HG02943 (cell line): ENCODE measurements at regions not wholly inside any gene's neighbourhood (a gene's known extent, or its start where the extent isn't known, plus 50 kb on each side); places are given as distances from the start of the nearest gene placed in this dataset.
"Not testable (repeated sequence)": the region's sequence is repeated elsewhere in the genome, so short reads cannot be mapped to it uniquely, and the experiment has no call there.

Experiments
- ATAC-seq: cut with Tn5 transposase; IDR thresholded peaks from one replicate; pipeline ENCODE4 v1.9.1; 2021; ENCODE audit warnings: mild to moderate bottlenecking, low read depth, moderate library complexity; ENCODE audit not compliant: unreplicated experiment

DNA sequence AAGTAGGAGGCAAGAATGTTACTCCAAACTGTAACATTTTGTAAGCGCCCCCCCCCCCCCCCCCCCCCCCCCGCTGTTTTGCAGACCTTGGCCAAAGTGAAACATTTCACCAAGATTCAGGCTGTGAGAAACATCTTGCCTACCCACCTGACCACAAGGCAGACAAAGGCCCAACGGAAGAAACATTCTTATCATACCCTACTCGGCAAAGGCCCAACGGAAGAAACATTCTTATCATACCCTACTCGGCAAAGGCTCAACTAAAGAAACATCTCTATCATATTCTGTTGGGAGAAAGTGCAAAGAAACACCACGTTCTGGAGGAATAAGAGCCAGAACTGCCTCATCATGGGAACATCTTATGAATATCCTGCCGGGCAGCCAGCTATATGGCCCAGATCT lies 117.1 kb downstream of the JRKL start:
- no peak for ATAC-seq

DNA sequence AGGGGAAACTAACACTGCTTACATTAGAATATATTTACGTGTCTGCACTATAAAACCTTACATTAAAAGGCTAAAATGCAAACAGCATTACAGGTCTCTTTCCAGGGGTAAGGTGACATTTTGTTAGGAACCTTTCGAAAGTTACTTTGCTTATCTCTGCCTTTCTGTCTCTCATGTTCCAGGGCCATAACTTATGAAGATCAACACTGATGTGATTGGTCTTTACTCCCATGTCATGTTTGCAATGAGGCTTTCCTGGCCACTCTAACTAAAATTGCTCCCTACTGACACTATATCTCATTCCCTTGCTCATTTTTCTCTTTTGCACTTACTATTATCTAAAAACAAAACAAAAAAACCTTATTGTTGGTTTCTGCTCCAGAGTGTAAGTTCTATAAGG lies 119.0 kb downstream of the JRKL start:
- ATAC-seq, result no peak

DNA sequence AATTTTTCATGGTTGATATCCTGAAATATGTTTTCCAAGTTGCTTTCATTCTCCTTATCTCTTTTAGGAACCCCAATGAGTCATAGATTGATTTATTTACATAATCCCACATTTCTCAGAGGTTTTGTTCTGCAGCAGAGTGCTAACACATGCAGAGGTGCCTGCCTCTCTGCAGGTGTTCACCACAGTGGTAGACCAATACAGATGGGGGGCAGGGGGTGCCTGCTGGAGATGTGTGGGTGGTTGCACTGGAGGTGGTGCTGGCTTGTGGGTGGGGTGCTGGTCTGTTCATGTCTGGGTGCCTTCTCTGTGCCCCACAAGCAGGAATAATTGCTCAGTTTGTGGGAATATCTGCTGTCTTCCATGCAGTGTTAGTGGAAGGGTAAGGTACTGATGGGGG lies 131.1 kb downstream of the JRKL start:
- no peak for ATAC-seq

DNA sequence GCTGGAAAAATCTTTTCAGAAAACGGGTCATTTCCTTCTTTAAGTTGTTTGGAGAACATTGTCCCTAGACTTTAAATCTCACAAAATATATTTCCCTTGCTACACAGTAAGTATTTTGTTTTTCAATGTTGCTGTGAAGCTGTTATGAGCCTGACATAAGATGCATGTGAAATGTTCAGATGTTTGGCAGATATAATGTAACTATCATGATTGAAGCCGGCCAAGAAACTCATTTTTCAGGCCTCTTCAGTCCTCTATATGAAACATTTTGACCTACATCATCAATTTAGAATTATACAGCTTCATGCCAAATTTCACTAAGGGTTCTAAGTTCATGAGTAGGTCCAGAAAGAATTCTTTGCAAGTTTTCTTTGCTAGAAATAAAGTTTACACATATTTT lies 133.8 kb downstream of the JRKL start:
- ATAC-seq, result no peak

DNA sequence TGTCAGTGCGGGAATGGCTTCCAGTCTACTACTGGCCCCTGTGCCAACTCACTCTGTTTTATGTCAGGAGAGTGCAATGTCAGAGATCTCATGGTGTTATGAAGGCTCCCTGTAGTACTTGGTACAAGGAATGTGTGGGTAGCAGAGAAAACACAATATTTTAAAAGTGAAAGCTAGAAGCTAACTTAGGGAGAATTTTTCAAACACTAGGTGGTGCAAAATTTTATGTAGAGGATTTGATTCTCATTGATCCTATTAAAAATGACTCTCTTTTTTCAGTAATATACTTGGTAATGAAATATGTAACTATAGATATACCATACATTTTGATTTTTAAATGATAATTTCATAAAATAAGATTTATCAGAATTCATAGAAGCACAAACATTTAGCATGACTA lies 134.7 kb downstream of the JRKL start:
- ATAC-seq, result no peak

DNA sequence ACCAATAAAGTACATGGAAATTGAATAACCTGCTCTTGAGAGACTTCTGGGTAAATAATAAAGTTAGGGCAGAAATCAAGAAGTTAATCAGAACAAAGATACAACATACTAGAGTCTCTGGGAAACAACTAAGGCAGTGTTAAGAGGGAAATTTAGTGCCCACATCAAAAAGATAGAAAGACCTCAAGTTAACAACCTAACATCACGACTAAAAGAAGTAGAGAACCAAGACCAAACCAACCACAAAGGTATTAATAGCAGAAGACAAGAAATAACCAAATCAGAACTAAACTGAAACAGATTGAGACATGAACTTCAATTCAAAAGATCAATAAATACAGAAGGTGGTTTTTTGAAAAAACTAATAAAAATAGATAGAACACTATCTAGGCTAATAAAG lies 140.7 kb downstream of the JRKL start:
- ATAC-seq, result no peak

DNA sequence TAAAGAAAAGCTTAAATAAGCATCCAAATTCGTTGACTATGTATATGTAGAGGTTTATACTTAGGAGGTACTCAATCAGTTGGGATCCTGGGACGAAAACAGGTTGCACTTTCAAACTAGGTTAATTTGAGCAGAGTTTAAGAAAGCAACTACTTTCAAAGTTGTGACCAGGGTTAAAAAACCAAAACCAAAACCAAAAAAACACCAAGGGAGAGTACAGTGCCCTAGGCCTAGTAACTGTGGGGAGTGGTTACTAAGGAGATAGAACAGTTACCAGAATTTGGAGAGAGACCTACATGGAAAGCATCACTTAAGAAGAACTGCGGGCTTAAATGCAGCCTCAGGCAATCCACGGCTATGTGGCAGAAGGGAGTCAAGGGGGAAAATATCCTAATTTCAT lies 148.3 kb downstream of the JRKL start:
- peak; percentile 53 for ATAC-seq

DNA sequence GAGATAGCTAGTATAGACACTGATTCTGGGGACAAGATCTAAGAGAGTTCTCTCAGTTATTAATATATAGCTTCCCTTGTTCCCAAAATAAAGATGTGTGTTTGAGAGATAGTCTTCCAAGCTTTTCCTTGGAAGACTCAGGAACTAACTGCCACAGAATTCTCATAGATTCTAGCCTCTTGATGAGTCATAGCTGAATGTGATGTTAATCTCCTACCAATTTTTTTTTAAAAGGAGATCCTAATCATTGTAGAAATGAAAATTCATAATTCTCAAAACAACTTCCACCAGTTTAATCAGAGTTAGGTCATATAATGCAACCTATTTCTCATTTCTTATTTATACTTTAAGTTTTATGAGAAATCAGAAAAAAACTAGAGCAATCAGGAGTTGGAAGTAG lies 148.8 kb downstream of the JRKL start:
- no peak for ATAC-seq

DNA sequence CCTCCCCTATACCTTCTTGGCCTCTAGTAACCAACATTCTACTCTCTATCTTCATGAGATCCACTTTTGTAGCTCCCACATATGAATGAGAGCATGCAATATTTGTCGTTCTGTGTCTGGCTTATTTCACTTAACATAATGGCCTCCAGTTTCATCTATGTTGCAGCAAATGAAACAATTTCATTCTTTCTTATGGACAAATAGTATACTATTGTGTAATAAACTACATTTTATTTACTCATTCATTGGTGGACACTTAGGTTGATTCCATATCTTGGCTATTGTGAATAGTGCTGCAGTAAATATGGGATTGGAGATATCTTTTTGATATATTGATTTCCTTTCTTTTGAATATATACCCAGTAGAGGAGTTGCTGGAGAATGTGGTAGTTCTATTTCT lies 151.1 kb downstream of the JRKL start:
- ATAC-seq, result no peak

DNA sequence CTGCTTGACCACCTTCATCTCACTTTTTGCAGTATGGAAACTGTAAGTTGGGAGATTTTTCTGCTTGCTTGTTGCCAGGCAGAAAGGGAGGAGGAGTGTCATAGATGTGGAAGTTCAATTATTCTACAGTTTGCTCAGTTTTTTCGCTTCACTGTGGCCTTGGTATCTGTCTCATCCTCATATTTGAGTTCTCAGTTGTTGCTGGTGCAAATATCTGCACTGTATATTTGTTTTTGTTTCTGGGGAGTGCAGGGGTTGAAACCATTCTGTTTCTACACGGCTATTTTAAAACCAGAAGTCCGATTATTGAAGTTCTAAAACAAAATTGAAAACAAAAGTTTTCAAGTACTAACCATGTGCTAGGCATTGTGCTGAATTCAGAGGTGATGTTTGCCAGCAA lies 153.4 kb downstream of the JRKL start:
- ATAC-seq, result no peak

DNA sequence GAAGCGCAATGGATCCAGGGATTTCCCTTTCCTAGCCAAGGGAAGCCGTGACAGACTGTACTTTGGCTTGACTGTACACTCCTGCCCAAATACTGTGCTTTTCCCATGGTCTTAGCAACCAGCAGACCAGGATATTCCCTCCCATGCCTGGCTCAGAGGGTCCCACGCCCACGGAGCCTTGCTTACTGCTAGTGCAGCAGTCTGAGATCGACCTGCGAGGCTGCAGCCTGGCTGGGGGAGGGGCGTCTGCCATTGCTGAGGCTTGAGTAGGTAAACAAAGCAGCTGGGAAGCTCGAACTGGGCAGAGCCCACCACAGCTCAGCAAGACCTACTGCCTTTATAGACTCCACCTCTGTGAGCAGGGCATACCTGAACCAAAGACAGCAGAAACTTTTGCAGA lies 155.4 kb downstream of the JRKL start:
- ATAC-seq, result not testable (repeated sequence)

DNA sequence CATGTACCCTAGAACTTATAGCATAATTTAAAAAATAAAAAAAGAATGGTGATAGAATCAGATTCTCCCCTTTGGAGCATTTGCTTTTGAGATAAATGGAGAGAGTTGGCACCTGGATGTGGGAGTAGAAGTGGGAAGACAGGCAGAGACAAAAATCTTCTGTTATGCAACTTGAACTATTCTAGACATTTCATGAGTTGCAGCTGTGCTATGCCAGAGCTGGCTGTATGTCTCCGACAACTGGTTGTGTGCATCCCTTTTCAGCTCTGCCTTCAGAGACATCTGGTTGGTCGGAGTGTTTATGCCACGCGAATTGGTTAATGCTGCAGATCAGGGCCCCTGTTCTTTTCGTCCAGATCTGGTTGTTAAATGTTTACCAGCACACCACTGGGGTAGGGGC lies 161.3 kb downstream of the JRKL start:
- ATAC-seq, result no peak

DNA sequence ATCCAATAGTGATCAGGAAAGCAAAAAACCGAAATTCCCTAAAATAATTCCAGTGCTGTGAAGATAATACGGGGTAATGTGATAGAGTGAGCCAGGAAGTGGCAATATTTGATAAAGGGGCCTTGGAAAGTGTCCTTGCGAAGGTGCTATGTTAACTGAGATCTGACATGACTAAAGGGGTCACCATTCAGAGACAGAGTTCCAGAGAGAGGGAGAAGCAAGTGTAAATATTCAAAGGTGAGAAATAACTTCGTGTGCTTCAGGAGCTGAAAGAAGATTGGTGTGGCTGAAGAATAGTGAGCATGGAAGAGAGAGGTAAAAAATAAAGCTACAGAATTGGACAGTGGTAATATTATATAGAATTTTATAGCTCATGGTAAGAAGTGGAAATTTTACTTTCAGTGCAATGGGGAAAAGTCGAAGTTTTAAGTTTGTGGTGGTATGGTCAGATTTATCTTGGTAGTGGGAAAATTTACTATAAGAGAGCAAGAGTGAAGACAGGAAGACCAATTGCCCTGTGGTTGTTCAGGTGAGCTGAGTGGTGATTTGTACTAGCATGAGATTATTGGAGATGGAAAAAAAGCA lies 164.5 kb downstream of the JRKL start:
- ATAC-seq, result no peak

DNA sequence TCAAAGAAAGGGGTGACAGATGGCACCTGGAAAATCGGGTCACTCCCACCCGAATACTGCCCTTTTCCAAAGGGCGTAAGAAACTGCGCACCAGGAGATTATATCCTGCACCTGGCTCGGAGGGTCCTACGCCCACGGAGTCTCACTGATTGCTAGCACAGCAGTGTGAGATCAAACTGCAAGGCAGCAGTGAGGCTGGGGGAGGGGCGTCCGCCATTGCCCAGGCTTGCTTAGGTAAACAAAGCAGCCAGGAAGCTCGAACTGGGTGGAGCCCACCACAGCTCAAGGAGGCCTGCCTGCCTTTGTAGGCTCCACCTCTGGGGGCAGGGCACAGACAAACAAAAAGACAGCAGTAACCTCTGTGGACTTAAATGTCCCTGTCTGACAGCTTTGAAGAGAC lies 166.0 kb downstream of the JRKL start:
- not testable (repeated sequence) for ATAC-seq

DNA sequence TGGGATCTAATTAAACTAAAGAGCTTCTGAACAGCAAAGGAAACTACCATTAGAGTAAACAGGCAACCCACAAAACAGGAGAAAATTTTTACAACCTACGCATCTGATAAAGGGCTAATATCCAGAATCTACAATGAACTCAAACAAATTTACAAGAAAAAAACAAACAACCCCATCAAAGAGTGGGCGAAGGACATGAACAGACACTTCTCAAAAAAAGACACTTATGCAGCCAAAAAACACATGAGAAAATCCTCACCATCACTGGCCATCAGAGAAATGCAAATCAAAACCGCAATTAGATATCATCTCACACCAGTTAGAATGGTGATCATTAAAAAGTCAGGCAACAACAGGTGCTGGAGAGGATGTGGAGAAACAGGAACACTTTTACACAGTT lies 170.9 kb downstream of the JRKL start:
- not testable (repeated sequence) for ATAC-seq

DNA sequence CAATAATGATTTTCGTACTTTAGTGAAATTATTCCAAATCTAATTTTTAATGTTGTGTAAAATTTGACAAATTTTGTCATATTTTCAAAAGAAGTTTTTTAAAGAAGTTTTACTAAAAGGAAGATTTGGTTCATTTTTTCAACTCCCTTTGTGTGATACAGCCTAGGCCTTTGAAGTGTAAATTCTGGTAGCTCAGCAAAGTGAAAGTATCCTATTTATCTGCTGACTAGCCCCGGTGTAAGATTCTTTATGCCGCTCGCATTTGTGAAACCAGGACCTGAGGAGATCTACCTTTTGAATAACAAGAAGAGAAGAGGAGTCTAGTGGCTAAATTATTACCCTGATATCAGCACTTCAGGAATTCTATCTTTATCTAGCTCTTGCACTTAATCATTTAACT lies 177.4 kb downstream of the JRKL start:
- ATAC-seq, result no peak

DNA sequence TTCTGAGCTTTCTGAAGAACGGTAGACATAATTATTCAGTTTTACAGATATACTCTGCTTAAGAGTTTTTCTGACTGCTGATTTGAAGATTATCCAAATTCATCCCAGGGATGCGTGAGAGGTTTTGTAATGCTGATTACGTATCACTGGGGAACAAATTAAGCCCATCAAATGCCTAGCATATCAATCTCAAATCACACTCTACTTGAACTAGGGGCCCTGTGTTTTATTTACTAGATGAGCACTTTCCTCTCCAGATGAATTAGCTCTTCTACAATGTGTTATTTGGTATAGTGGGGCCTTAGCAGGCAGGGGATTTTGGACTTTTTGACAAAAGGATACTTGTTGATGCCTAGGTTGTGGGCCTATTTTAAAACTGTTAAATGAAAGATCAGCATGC lies 177.9 kb downstream of the JRKL start:
- ATAC-seq, result no peak

DNA sequence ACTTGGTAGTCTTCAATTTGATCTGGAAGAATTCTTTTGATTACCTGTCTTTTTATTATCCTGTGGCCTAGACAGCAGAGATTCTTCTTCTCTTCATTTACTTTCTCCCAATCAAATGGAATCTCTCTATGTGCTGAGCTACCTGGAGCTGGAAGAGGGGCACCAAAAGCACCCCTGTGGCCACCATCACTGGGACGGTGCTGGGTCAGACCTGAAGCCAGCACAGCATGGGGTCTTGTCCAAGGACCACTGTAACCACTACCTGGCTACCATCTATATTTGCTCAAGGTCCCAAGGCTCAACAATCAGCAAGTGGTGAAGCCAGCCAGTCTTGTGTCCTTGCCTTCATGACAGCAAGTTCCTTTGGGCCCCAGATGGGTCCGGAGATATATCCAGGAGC lies 186.6 kb downstream of the JRKL start:
- ATAC-seq, result no peak

DNA sequence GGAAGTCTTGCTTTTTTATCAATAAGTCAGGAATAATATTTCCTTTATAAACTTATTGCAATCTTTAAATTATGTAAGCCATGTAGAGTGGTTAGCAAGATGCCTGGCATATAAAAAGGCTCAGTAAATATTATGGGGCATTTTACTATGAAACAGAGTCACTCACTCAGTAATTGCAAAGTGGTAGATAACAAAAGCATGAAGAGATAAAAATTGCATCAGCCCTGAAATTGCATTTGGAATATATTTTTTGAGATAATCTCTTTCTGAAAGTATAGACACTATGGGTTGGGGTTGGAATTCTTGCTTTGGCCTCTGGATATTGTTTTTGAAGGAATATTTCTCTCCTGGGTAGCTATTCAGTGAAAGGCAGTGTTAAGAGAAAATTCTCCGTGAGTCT lies 188.6 kb downstream of the JRKL start:
- no peak for ATAC-seq

DNA sequence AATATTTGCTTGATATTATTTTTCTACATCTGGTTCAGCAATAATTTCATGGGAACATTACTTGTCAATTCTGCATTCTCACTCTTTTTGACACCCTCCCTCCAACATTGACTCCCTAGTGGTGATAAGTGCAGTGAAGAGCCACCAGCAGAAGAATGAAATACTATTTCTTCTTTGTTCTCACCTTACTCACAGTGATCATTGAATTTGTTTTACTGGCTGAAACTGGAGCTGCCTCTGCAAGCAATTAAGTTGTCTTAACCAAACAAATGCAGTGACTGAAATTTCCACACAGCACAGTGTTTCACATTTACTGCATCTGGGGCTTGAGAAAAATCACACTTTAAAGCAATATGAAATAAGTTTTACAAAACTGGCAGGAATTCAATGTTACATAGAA lies 189.8 kb downstream of the JRKL start:
- ATAC-seq, result no peak

DNA sequence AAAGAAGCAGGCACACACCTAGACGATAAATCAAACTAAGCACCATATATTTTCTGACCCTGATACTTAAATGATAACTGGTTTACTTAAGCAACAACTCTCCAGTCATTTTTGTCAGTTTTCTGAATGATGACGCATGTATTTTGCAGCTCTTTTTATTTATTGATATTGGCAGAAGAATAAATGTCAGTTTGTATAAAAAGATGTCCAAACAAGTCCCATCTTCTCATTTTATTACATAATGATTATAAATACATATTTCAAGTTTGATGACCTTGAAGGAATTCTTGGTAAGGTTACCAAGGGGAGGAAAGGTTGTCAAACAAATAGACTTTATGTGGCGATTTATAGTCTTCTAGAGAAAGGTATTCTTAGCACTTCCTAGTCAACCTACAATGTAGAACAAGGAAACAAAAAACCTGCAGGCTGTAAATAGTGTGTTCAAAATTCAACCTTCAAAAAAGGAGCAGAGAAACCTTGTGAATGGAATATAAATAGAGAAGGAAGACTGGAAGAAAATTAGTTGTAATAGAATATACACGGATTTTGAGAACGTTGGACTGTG lies 190.7 kb downstream of the JRKL start:
- no peak for ATAC-seq

DNA sequence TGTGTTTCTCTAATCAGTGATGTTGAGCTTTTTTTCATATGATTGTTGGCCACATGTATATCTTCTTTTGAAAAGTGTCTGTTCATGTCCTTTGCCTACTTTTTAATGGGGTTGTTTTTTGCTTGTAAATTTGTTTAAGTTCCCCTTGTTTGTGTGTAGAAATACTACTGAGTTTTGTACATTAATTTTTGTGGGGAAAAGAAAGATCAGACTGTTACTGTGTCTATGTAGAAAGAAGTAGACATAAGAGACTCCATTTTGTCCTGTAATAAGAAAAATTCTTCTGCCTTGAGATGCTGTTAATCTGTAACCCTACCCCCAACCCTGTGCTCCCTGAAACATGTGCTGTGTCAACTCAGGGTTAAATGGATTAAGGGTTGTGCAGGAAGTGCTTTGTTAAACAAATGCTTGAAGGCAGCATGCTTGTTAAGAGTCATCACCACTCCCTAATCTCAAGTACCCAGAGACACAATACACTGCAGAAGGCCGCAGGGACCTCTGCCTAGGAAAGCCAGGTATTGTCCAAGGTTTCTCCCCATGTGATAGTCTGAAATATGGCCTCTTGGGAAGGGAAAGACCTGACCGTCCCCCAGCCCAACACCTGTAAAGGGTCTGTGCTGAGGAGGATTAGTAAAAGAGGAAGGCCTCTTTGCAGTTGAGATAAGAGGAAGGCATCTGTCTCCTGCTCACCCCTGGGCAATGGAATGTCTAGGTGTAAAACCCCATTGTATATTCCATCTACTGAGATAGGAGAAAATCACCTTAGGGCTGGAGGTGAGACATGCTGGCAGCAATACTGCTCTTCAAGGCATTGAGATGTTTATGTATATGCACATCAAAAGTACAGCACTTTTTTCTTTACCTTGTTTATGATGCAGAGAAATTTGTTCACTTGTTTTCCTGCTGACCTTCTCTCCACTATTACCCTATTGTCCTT lies 196.4 kb downstream of the JRKL start:
- ATAC-seq, result not testable (repeated sequence)
